Body of pancreas (tissue), 4 donors: ENCODE measurements at regions not wholly inside any gene's neighbourhood (a gene's known extent, or its start where the extent isn't known, plus 50 kb on each side); places are given as distances from the start of the nearest gene placed in this dataset.

ENCODE experiments used
- CTCF ChIP-seq, 7 experiments: fragments of 450-650 bp in 4 of 7; fragments of 200-600 bp in 3 of 7; sonication (generic) in 3 of 7; IDR thresholded peaks; one replicate each; pipeline ENCODE4 v1.5.1; 2016 to 2019; ENCODE audit warnings: antibody characterized with exemption in 7 of 7
- POLR2A ChIP-seq, 3 donors: fragments of 450-650 bp; IDR thresholded peaks; one replicate each; pipeline ENCODE4 v1.6.1; 2016; ENCODE audit warnings: antibody characterized with exemption in 3 of 3, mild to moderate bottlenecking in 2 of 3

- TF ChIP-seq CTCF (IDR thresholded peaks at IDR 0.05) (no peak), POLR2A (IDR thresholded peaks at IDR 0.05) (no peak)
These were observed 166.8 kb downstream of the AHSP start for GRCh38 chr16:31694461-31694860.
